Transverse colon (tissue), 4 donors: ENCODE measurements at regions not wholly inside any gene's neighbourhood (a gene's known extent, or its start where the extent isn't known, plus 50 kb on each side); places are given as distances from the start of the nearest gene placed in this dataset.

Experiments
- DNase-seq: peaks from one replicate; pipeline ENCODE4 v3.0.0-alpha.2; 2019
- H3K27ac ChIP-seq, 4 donors: fragments of 200-600 bp; sonication (generic); 2 replicates each; pipeline ENCODE4 v1.5.1; 2016 to 2018; ENCODE audit warnings: inconsistent platforms in 4 of 4
- H3K27me3 ChIP-seq: fragments of 200-600 bp; sonication (generic); 2 replicates; pipeline ENCODE4 v1.5.1; 2017; ENCODE audit warnings: inconsistent platforms
- H3K36me3 ChIP-seq, 4 donors: fragments of 200-600 bp; sonication (generic); 2 replicates each; pipeline ENCODE4 v1.5.1; 2017 to 2019; ENCODE audit warnings: inconsistent platforms in 4 of 4
- H3K4me1 ChIP-seq, 4 donors: fragments of 200-600 bp; sonication (generic); 2 replicates each; pipeline ENCODE4 v1.5.1; 2017 to 2020; ENCODE audit warnings: inconsistent platforms in 4 of 4
- H3K4me3 ChIP-seq, 4 donors: fragments of 200-600 bp; sonication (generic); 1 replicate in 1 of 4; 2 replicates in 3 of 4; pipeline versions ENCODE4 v1.5.1 to v1.6.1; 2017 to 2019; ENCODE audit warnings: inconsistent platforms in 4 of 4
- H3K9me3 ChIP-seq, 2 donors: fragments of 200-600 bp; sonication (generic); 2 replicates each; pipeline ENCODE4 v1.5.1; 2017 to 2019; ENCODE audit warnings: inconsistent platforms in 2 of 2
- CTCF ChIP-seq, 5 experiments: fragments of 200-600 bp in 3 of 5; fragments of 450-650 bp in 2 of 5; sonication (generic) in 3 of 5; IDR thresholded peaks; 1 replicate in 2 of 5; 2 replicates in 3 of 5; pipeline ENCODE4 v1.5.1; 2016 to 2017; ENCODE audit warnings: antibody characterized with exemption in 5 of 5, inconsistent platforms in 3 of 5, mild to moderate bottlenecking in 2 of 5, moderate library complexity in 1 of 5
- EP300 ChIP-seq: sonication (generic); formaldehyde crosslinking; IDR thresholded peaks from one replicate; pipeline ENCODE4 v1.6.1; 2017; ENCODE audit warnings: antibody characterized with exemption, low read depth
- POLR2A ChIP-seq: fragments of 450-650 bp; IDR thresholded peaks from one replicate; pipeline ENCODE4 v1.6.1; 2016; ENCODE audit warnings: antibody characterized with exemption, mild to moderate bottlenecking, moderate library complexity
- POLR2AphosphoS5 ChIP-seq, 3 donors: sonication (generic); formaldehyde crosslinking; IDR thresholded peaks; one replicate each; pipeline ENCODE4 v1.6.1; 2016; ENCODE audit warnings: antibody characterized with exemption in 3 of 3
- WGBS, 2 donors: methylation state at CpG; one replicate each; pipeline ENCODE4 v1.1.5; 2018; ENCODE audit warnings: low coverage in 1 of 2; 5-methylcytosine and 5-hydroxymethylcytosine counted together
- in situ Hi-C, 4 donors: fragments of 200-750 bp; cut with MboI; loops; one replicate each; pipeline versions ENCODE4 v1.15.0 to v1.15.1; 2017; ENCODE audit warnings: low sequenced_read_pairs in 3 of 4, low pct_ligation_motif_present in 1 of 4, low pct_unique_long_range_greater_than_20kb in 1 of 4
- intact Hi-C: fragments of 100-400 bp; cut with DNase I; formaldehyde crosslinking; loops from one replicate; pipeline ENCODE4 v1.15.1; 2023; ENCODE audit warnings: low total_unique reads

GRCh38 chr1:165036403-165036802, 320.1 kb downstream of the LMX1A start:
- H3K27ac ChIP-seq, result no peak overlapping the region
- 82 to 88% methylated on average over 6 of the region's 6 CpGs for WGBS, 2 donors

GRCh38 chr1:165034136-165034809, 322.2 kb downstream of the LMX1A start:
- Histone ChIP-seq H3K27me3 (no peaks in the 10 kb centered on the region), H3K4me1 (no peaks in the 10 kb centered on the region), H3K36me3 (no peaks in the 10 kb centered on the region), H3K4me3 (no peak overlapping the region), H3K27ac (no peak overlapping the region), H3K9me3 (no peaks in the 10 kb centered on the region)
- intact Hi-C loops, result no loop called here
- in situ Hi-C loops, result no loop called here
- no peak for DNase-seq
- TF ChIP-seq POLR2AphosphoS5 (IDR thresholded peaks at IDR 0.05), result no peak
- WGBS, 2 donors, result 47 to 55% methylated on average over 3 of the region's 3 CpGs

More at GRCh38 chr1:165036403-165036802, 320.1 kb downstream of the LMX1A start:
- Histone ChIP-seq H3K27me3 (no peaks in the 10 kb centered on the region), H3K9me3 (no peaks in the 10 kb centered on the region), H3K4me1 (no peaks in the 10 kb centered on the region), H3K4me3 (no peak overlapping the region), H3K36me3 (no peaks in the 10 kb centered on the region)
- in situ Hi-C loops (no loop called here), intact Hi-C loops (no loop called here)
- TF ChIP-seq CTCF (IDR thresholded peaks at IDR 0.05) (no peak), EP300 (no peak), POLR2AphosphoS5 (IDR thresholded peaks at IDR 0.05) (no peak), POLR2A (no peak)
- DNase-seq, result no peak

DNA sequence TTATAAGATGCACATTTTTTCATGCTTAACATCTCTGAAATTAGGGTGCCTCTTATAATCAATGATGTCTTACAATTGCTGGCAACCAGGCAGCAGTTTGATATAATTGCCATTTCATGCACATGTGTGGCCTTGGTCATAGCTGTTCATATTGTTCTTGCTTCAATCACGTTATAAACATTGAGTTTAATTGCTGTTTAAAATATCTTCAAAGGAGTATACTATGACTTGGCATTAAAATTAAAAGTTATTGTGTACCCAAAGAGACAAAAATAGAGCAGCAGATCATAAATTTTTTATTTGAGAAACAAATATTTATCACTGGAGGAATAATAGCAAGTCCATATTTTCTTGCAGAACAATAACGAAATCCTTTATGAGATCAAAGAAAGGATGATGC, 325.5 kb downstream of the LMX1A start:
- Histone ChIP-seq H3K4me3 (no peak overlapping the region), H3K4me1 (no peaks in the 10 kb centered on the region), H3K9me3 (no peaks in the 10 kb centered on the region), H3K27me3 (no peaks in the 10 kb centered on the region), H3K36me3 (no peaks in the 10 kb centered on the region), H3K27ac (no peak overlapping the region)
- TF ChIP-seq EP300 (no peak), POLR2AphosphoS5 (IDR thresholded peaks at IDR 0.05) (no peak), CTCF (IDR thresholded peaks at IDR 0.05) (no peak), POLR2A (no peak)
- in situ Hi-C loops (no loop called here), intact Hi-C loops (no loop called here)
- DNase-seq, result no peak
- 43 to 51% methylated on average over 2 of the region's 2 CpGs for WGBS, 2 donors

DNA sequence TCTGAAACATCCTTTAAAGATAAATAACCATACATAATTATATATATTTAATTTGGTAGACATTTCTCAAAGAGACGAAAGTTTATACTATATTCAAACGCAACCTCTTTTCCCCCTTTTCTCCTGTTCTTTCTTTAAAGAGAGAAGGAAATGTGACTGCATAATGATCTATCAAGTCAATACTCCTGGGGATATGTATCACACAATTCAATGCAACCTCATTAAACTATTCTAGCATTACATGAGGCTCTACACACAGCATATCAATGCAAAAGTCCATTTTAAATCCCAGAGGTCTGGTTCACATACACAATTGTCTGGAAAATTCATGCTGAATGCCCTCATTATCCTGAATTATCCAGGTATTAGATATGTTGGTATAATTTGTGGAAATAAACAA, 330.7 kb downstream of the LMX1A start:
- Histone ChIP-seq H3K4me3 (no peak overlapping the region), H3K4me1 (no peaks in the 10 kb centered on the region), H3K27ac (no peak overlapping the region), H3K27me3 (no peaks in the 10 kb centered on the region), H3K36me3 (no peaks in the 10 kb centered on the region), H3K9me3 (no peaks in the 10 kb centered on the region)
- no peak for DNase-seq
- TF ChIP-seq POLR2A (no peak), POLR2AphosphoS5 (IDR thresholded peaks at IDR 0.05) (no peak), CTCF (IDR thresholded peaks at IDR 0.05) (no peak), EP300 (no peak)
- intact Hi-C loops, result no loop called here
- WGBS, 2 donors, result 88 to 92% methylated on average over 2 of the region's 2 CpGs
- in situ Hi-C loops, result no loop called here

GRCh38 chr1:165014753-165015152, 341.8 kb downstream of the LMX1A start:
- no peak for TF ChIP-seq EP300
- no peak for TF ChIP-seq POLR2A
- no peak for TF ChIP-seq CTCF (IDR thresholded peaks at IDR 0.05)
- no peak for TF ChIP-seq POLR2AphosphoS5 (IDR thresholded peaks at IDR 0.05)
- Histone ChIP-seq H3K27ac (no peak overlapping the region), H3K27me3 (no peaks in the 10 kb centered on the region), H3K36me3 (no peaks in the 10 kb centered on the region), H3K4me3 (no peak overlapping the region), H3K4me1 (no peaks in the 10 kb centered on the region), H3K9me3 (no peaks in the 10 kb centered on the region)
- WGBS, 2 donors, result 80 to 93% methylated on average over 4 of the region's 4 CpGs
- intact Hi-C loops, result no loop called here
- no peak for DNase-seq
- in situ Hi-C loops, result no loop called here
